HG03108 (cell line): ENCODE measurements at regions not wholly inside any gene's neighbourhood (a gene's known extent, or its start where the extent isn't known, plus 50 kb on each side); places are given as distances from the start of the nearest gene placed in this dataset.
"Not testable (repeated sequence)": the region's sequence is repeated elsewhere in the genome, so short reads cannot be mapped to it uniquely, and the experiment has no call there.

ENCODE experiments used
- ATAC-seq: cut with Tn5 transposase; IDR thresholded peaks from one replicate; pipeline ENCODE4 v1.9.1; 2021; ENCODE audit warnings: moderate library complexity; ENCODE audit not compliant: unreplicated experiment

GRCh38 chr21:14688412-14688811 lies 142.3 kb upstream of the SAMSN1 start:
- no peak for ATAC-seq

- peak; percentile 58 for ATAC-seq
These were observed 141.1 kb upstream of the SAMSN1 start for GRCh38 chr21:14687268-14687625.

GRCh38 chr21:14686466-14687267 lies 140.6 kb upstream of the SAMSN1 start:
- peak; percentile 56 for ATAC-seq

- no peak for ATAC-seq
These were observed 139.5 kb upstream of the SAMSN1 start for GRCh38 chr21:14685568-14685967.

GRCh38 chr21:14684071-14684470 lies 138.0 kb upstream of the SAMSN1 start:
- ATAC-seq: no peak

GRCh38 chr21:14683063-14683462 lies 136.9 kb upstream of the SAMSN1 start:
- ATAC-seq: no peak

GRCh38 chr21:14678973-14679574 lies 133.0 kb upstream of the SAMSN1 start:
- ATAC-seq: no peak

- no peak for ATAC-seq
These were observed 131.6 kb upstream of the SAMSN1 start for GRCh38 chr21:14677639-14678179.

GRCh38 chr21:14677013-14677412 lies 130.9 kb upstream of the SAMSN1 start:
- no peak for ATAC-seq

GRCh38 chr21:14675774-14676530 lies 129.8 kb upstream of the SAMSN1 start:
- ATAC-seq: peak; percentile 67

- ATAC-seq: no peak
These were observed 127.5 kb upstream of the SAMSN1 start for GRCh38 chr21:14673649-14674048.

- ATAC-seq: no peak
These were observed 126.4 kb upstream of the SAMSN1 start for GRCh38 chr21:14672466-14672865.

- ATAC-seq: no peak
These were observed 124.3 kb upstream of the SAMSN1 start for GRCh38 chr21:14670409-14670808.

- ATAC-seq: not testable (repeated sequence)
These were observed 123.0 kb upstream of the SAMSN1 start for GRCh38 chr21:14669092-14669491.

GRCh38 chr21:14657241-14658008 lies 111.3 kb upstream of the SAMSN1 start:
- no peak for ATAC-seq

- ATAC-seq: no peak
These were observed 100.8 kb upstream of the SAMSN1 start for GRCh38 chr21:14646893-14647292.

GRCh38 chr21:14645702-14646101 lies 99.6 kb upstream of the SAMSN1 start:
- no peak for ATAC-seq

- no peak for ATAC-seq
These were observed 86.2 kb upstream of the SAMSN1 start for GRCh38 chr21:14632359-14632758.

- ATAC-seq: no peak
These were observed 84.5 kb upstream of the SAMSN1 start for GRCh38 chr21:14630556-14631069.

GRCh38 chr21:14629461-14629860 lies 83.3 kb upstream of the SAMSN1 start:
- no peak for ATAC-seq

GRCh38 chr21:14623079-14623478 lies 77.0 kb upstream of the SAMSN1 start:
- not testable (repeated sequence) for ATAC-seq
